Thyroid gland (tissue), 4 donors: ENCODE measurements at regions not wholly inside any gene's neighbourhood (a gene's known extent, or its start where the extent isn't known, plus 50 kb on each side); places are given as distances from the start of the nearest gene placed in this dataset.

Source experiments
- POLR2A ChIP-seq, 2 donors: fragments of 450-650 bp; IDR thresholded peaks; one replicate each; pipeline ENCODE4 v1.6.1; 2017; ENCODE audit warnings: antibody characterized with exemption in 2 of 2, mild to moderate bottlenecking in 2 of 2, moderate library complexity in 1 of 2
- TF ChIP-seq, protein P1 (sequence below), 6 experiments: fragments of 200-600 bp in 3 of 6; fragments of 450-650 bp in 3 of 6; sonication (generic) in 3 of 6; IDR thresholded peaks; one replicate each; pipeline ENCODE4 v1.5.1; 2016 to 2019; ENCODE audit warnings: antibody characterized with exemption in 6 of 6, mild to moderate bottlenecking in 2 of 6, inconsistent platforms in 1 of 6, moderate library complexity in 1 of 6

GRCh38 chr11:91373497-91373896 is 851.1 kb upstream of the FAT3 start:
- TF ChIP-seq, protein P1, sequence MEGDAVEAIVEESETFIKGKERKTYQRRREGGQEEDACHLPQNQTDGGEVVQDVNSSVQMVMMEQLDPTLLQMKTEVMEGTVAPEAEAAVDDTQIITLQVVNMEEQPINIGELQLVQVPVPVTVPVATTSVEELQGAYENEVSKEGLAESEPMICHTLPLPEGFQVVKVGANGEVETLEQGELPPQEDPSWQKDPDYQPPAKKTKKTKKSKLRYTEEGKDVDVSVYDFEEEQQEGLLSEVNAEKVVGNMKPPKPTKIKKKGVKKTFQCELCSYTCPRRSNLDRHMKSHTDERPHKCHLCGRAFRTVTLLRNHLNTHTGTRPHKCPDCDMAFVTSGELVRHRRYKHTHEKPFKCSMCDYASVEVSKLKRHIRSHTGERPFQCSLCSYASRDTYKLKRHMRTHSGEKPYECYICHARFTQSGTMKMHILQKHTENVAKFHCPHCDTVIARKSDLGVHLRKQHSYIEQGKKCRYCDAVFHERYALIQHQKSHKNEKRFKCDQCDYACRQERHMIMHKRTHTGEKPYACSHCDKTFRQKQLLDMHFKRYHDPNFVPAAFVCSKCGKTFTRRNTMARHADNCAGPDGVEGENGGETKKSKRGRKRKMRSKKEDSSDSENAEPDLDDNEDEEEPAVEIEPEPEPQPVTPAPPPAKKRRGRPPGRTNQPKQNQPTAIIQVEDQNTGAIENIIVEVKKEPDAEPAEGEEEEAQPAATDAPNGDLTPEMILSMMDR (IDR thresholded peaks at IDR 0.05): no peak
- no peak for TF ChIP-seq POLR2A (IDR thresholded peaks at IDR 0.05)
